ENCODE measurements at regions not wholly inside any gene's neighbourhood (a gene's known extent, or its start where the extent isn't known, plus 50 kb on each side); places are given as distances from the start of the nearest gene placed in this dataset.

GRCh38 chr7:106597751-106598546 lies 63.0 kb downstream of the CCDC71L start:
- TF ChIP-seq POLR2A (IDR thresholded peaks at IDR 0.05) (no peak), CTCF (IDR thresholded peaks at IDR 0.05) (no peak), EP300 (IDR thresholded peaks at IDR 0.05) (no peak)
